Omental fat pad (tissue), 3 donors: ENCODE measurements at regions not wholly inside any gene's neighbourhood (a gene's known extent, or its start where the extent isn't known, plus 50 kb on each side); places are given as distances from the start of the nearest gene placed in this dataset.
"Not testable (repeated sequence)": the region's sequence is repeated elsewhere in the genome, so short reads cannot be mapped to it uniquely, and the experiment has no call there.

Source experiments
- ATAC-seq: fragments of 150-250 bp; one replicate; pipeline ENCODE4 v1.9.1; 2016; ENCODE audit warnings: mild to moderate bottlenecking, moderate library complexity; ENCODE audit not compliant: low FRiP score
- DNase-seq: peaks from one replicate; pipeline ENCODE4 v3.0.0-alpha.2; 2019; ENCODE audit warnings: low spot score
- CTCF ChIP-seq, 3 donors: fragments of 450-650 bp; IDR thresholded peaks; one replicate each; pipeline ENCODE4 v1.5.1; 2016 to 2017; ENCODE audit warnings: antibody characterized with exemption in 3 of 3, mild to moderate bottlenecking in 3 of 3, moderate library complexity in 2 of 3

- TF ChIP-seq CTCF (IDR thresholded peaks at IDR 0.05): no peak
- ATAC-seq: no peak
- no peak for DNase-seq
Measured at GRCh38 chr9:111276431-111277128, 53.4 kb downstream of the OR2K2 start.

GRCh38 chr9:111274737-111275136 lies 55.3 kb downstream of the OR2K2 start:
- ATAC-seq: no peak
- TF ChIP-seq CTCF (IDR thresholded peaks at IDR 0.05): no peak
- DNase-seq: no peak

GRCh38 chr9:111272581-111272980 lies 57.4 kb downstream of the OR2K2 start:
- no peak for TF ChIP-seq CTCF (IDR thresholded peaks at IDR 0.05)
- ATAC-seq: no peak
- no peak for DNase-seq

- DNase-seq (no peak), ATAC-seq (no peak)
- no peak for TF ChIP-seq CTCF (IDR thresholded peaks at IDR 0.05)
Measured at GRCh38 chr9:111271481-111272080, 58.4 kb downstream of the OR2K2 start.

- ATAC-seq: no peak
- no peak for DNase-seq
- no peak for TF ChIP-seq CTCF (IDR thresholded peaks at IDR 0.05)
Measured at GRCh38 chr9:111271047-111271446, 59.0 kb downstream of the OR2K2 start.

GRCh38 chr9:111266024-111266423 lies 64.0 kb downstream of the OR2K2 start:
- not testable (repeated sequence) for ATAC-seq, DNase-seq

GRCh38 chr9:111263116-111263515 lies 66.9 kb downstream of the OR2K2 start:
- no peak for TF ChIP-seq CTCF (IDR thresholded peaks at IDR 0.05)
- ATAC-seq: no peak
- DNase-seq: no peak
